ENCODE measurements at regions not wholly inside any gene's neighbourhood (a gene's known extent, or its start where the extent isn't known, plus 50 kb on each side); places are given as distances from the start of the nearest gene placed in this dataset.
A peak's percentile ranks its signal among the peaks of the same experiment; 100 is the strongest.

- FAIRE-seq, result no peak
- DNase-seq (ENCODE audit: insufficient read length, low spot score), result no peak
Observed at GRCh38 chr1:199644912-199645311, 382.6 kb upstream of the NR5A2 start.

DNA sequence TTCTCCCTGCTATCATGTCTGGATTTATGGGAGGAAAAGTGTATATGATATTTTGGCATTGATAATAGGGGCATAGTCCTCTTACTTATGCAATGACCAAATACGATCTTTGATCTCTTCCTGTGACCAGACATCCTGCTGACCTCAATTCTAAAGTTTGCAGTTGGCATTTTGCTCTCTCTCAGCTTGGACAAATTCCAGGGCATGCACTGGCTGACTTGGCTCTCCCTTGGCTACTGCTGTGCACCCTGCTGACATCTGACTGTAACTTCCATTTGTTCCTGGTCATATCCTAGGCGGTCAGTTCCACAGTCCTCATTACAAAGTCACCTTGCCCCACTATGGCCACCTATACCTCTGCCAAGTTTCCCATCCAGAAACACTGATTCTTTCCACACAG, 380.7 kb upstream of the NR5A2 start:
- DNase-seq (ENCODE audit: insufficient read length, low spot score), result no peak

GRCh38 chr1:199657449-199657848, 370.1 kb upstream of the NR5A2 start:
- no peak for FAIRE-seq
- no peak for DNase-seq (ENCODE audit: insufficient read length, low spot score)

More for the DNA sequence above, 380.7 kb upstream of the NR5A2 start:
- no peak for FAIRE-seq

GRCh38 chr1:199660071-199660470, 367.4 kb upstream of the NR5A2 start:
- FAIRE-seq, result no peak
- no peak for DNase-seq (ENCODE audit: insufficient read length, low spot score)

- no peak for FAIRE-seq
- no peak for DNase-seq (ENCODE audit: insufficient read length, low spot score)
Observed at GRCh38 chr1:199665371-199665770, 362.1 kb upstream of the NR5A2 start.

DNA sequence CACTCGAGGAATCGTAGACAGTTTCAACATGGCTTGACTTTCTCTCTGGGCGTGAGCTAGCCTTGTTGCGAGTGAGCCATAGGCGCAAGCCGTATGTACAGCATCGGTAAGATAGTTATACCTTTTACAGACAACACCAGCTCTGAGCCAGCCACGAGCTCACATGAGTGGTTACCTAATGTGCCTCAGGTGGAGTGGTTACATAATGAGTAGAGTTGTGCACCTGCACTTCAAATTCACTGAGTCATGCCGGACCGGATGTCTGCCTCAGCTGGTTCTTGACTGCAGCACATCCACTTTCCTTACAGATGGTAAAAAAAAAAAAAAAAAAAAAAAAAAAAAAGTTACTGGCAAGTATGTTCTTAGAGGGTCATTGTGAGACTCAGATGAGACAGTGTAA, 360.4 kb upstream of the NR5A2 start:
- no peak for DNase-seq (ENCODE audit: insufficient read length, low spot score)
- no peak for FAIRE-seq

GRCh38 chr1:199669916-199670315, 357.6 kb upstream of the NR5A2 start:
- FAIRE-seq, result no peak

GRCh38 chr1:199671684-199672083, 355.8 kb upstream of the NR5A2 start:
- DNase-seq (ENCODE audit: insufficient read length, low spot score) (no peak), FAIRE-seq (no peak)

More at GRCh38 chr1:199669916-199670315, 357.6 kb upstream of the NR5A2 start:
- no peak for DNase-seq (ENCODE audit: insufficient read length, low spot score)

DNA sequence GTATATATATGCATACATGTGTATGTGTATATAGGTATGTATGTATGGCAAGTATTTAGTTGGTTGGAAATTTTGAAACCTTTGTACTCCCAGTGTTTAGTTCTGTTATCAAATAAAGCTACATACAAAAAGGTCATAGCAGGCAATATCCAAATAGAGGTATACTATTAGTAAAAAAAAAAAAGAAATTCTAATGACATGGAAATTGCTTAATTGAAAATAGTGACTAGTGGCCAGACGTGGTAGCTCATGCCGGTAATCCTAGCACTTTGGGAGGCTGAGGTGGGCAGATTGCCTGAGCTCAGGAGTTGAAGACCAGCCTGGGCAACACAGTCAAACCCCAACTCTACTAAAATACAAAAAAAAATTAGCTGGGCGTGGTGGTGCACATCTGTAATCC, 351.6 kb upstream of the NR5A2 start:
- no peak for FAIRE-seq
- no peak for DNase-seq (ENCODE audit: insufficient read length, low spot score)

DNA sequence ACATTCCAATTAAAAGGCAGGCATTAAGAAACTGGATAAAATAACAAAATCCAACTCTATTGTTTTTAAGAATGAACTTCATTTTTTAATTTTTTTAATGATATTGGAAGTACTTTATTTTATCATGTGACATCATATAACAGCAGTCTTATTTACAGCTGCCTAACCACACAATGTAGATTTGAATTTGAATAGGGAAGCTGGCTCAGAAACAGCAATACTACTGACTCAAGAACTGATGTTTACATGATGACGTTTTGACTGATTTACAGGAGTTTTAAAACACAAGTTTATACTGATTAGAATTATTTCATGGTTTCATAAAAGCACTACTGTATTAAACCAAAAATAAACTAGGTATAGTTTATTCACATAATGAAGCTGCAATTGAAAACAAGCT, 348.7 kb upstream of the NR5A2 start:
- FAIRE-seq, result no peak
- no peak for DNase-seq (ENCODE audit: insufficient read length, low spot score)

- DNase-seq (ENCODE audit: insufficient read length, low spot score) (no peak), FAIRE-seq (no peak)
Observed at GRCh38 chr1:199682081-199682480, 345.4 kb upstream of the NR5A2 start.

GRCh38 chr1:199684686-199685273, 342.7 kb upstream of the NR5A2 start:
- FAIRE-seq, result peak; percentile 60
- DNase-seq (ENCODE audit: insufficient read length, low spot score), result peak; percentile 14

GRCh38 chr1:199685369-199685768, 342.1 kb upstream of the NR5A2 start:
- no peak for FAIRE-seq

GRCh38 chr1:199687321-199687720, 340.2 kb upstream of the NR5A2 start:
- DNase-seq (ENCODE audit: insufficient read length, low spot score) (no peak), FAIRE-seq (no peak)

More at GRCh38 chr1:199685369-199685768, 342.1 kb upstream of the NR5A2 start:
- DNase-seq (ENCODE audit: insufficient read length, low spot score), result no peak

GRCh38 chr1:199688133-199688676, 339.3 kb upstream of the NR5A2 start:
- DNase-seq (ENCODE audit: insufficient read length, low spot score) (no peak), FAIRE-seq (no peak)

- FAIRE-seq (no peak), DNase-seq (ENCODE audit: insufficient read length, low spot score) (no peak)
Observed at GRCh38 chr1:199688774-199689173, 338.7 kb upstream of the NR5A2 start.

- DNase-seq (ENCODE audit: insufficient read length, low spot score), result no peak
- no peak for FAIRE-seq
Observed at GRCh38 chr1:199690496-199690895, 337.0 kb upstream of the NR5A2 start.

DNA sequence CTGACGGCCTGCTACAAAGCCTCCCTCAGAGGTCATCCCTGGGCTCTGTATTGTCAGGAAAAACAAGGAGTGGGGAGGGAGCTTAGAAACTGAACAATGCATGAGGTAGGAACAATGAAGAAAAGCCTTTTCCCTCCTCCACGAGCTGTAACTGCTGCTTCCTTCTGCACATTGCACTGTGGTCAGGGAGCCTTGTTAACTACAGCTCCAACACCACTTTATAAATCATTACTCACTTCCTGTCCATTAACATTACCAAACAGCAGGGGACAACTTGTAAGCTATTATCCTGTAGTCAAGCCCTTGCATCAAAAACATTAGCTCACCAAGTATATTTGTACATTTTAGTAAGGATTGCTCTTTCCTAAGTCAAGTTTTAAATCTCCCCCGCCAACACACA, 336.0 kb upstream of the NR5A2 start:
- FAIRE-seq, result no peak
- DNase-seq (ENCODE audit: insufficient read length, low spot score), result no peak

DNA sequence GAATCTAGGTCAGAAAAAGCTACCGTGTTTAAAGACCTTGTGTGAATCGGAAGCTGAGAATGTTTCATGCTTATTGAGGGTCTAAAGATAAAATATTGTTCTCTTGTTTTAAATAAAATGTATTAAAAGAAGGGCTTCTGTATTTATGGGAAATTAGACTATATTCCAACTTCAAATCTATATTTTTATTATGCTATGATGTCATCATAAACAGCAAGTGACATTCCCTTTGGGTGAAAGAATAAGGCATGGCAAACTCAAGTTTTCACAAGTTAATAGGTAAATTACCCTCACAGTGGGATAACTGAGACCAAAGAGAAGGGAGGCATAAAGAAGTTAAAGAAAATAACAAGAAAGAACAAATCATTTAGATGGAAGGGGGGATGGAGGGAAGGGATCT, 333.8 kb upstream of the NR5A2 start:
- FAIRE-seq, result no peak
- no peak for DNase-seq (ENCODE audit: insufficient read length, low spot score)

DNA sequence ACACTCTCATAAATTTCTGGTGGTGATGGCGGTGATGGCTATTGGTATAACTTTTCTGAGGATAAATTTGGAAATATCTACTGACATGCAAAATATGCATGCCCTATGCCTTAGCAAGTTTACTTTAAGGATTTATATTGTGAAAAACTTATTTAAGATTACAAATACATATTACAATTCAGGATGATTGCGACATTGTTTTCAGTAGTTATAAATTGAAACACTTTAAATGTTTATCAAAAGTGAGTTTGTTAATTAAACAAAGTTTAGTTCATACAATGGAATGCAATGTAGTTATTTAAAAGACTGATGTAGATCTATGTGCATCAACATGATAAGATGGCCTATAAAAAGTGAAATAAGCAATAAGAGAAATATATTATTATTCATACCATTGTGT, 331.3 kb upstream of the NR5A2 start:
- DNase-seq (ENCODE audit: insufficient read length, low spot score), result no peak
- no peak for FAIRE-seq

- DNase-seq (ENCODE audit: insufficient read length, low spot score) (no peak), FAIRE-seq (peak; percentile 8)
Observed at GRCh38 chr1:199698222-199698621, 329.3 kb upstream of the NR5A2 start.

- no peak for DNase-seq (ENCODE audit: insufficient read length, low spot score)
- FAIRE-seq, result peak; percentile 48
Observed at GRCh38 chr1:199700551-199700950, 327.0 kb upstream of the NR5A2 start.

- FAIRE-seq (no peak), DNase-seq (ENCODE audit: insufficient read length, low spot score) (no peak)
Observed at GRCh38 chr1:199701726-199702125, 325.8 kb upstream of the NR5A2 start.

All from GM19239 (cell line).